Endothelial cell (in vitro differentiated cells): ENCODE measurements at regions not wholly inside any gene's neighbourhood (a gene's known extent, or its start where the extent isn't known, plus 50 kb on each side); places are given as distances from the start of the nearest gene placed in this dataset.

Experiments used
- DNase-seq: peaks from one replicate; pipeline ENCODE4 v3.0.0; 2021; ENCODE audit warnings: low spot score
- H3K27ac Mint-ChIP-seq: one replicate; pipeline ENCODE4 v1.8.0; 2021; ENCODE audit warnings: mixed read lengths, inconsistent platforms; ENCODE audit not compliant: unreplicated experiment
- H3K27me3 Mint-ChIP-seq: one replicate; pipeline ENCODE4 v1.8.0; 2021; ENCODE audit warnings: mild to moderate bottlenecking, moderate library complexity, mixed read lengths, inconsistent platforms; ENCODE audit not compliant: unreplicated experiment
- H3K36me3 Mint-ChIP-seq: one replicate; pipeline ENCODE4 v1.8.0; 2021; ENCODE audit warnings: mild to moderate bottlenecking, low read depth, mixed read lengths, inconsistent platforms; ENCODE audit not compliant: unreplicated experiment
- H3K4me1 Mint-ChIP-seq: one replicate; pipeline ENCODE4 v1.8.0; 2021; ENCODE audit warnings: mild to moderate bottlenecking, mixed read lengths, inconsistent platforms; ENCODE audit not compliant: unreplicated experiment
- H3K4me3 Mint-ChIP-seq: one replicate; pipeline ENCODE4 v1.8.0; 2021; ENCODE audit warnings: mild to moderate bottlenecking, mixed read lengths, inconsistent platforms; ENCODE audit not compliant: unreplicated experiment
- H3K9me3 Mint-ChIP-seq: one replicate; pipeline ENCODE4 v1.8.0; 2021; ENCODE audit warnings: mixed read lengths, inconsistent platforms; ENCODE audit not compliant: unreplicated experiment
- CTCF ChIP-seq: fragments of 200-600 bp; sonication (generic); IDR thresholded peaks from one replicate; pipeline ENCODE4 v1.5.0; 2021; ENCODE audit warnings: antibody characterized with exemption; ENCODE audit not compliant: unreplicated experiment

GRCh38 chr13:29914581-29914980, 64.2 kb upstream of the UBL3 start:
- no peak for DNase-seq
- Mint-ChIP-seq H3K4me1 (peaks cover 6% of the 10 kb centered on the region), H3K36me3 (no peaks in the 10 kb centered on the region), H3K27ac (no peak overlapping the region), H3K9me3 (no peaks in the 10 kb centered on the region), H3K4me3 (no peak overlapping the region), H3K27me3 (peaks cover 2% of the 10 kb centered on the region)
- no peak for TF ChIP-seq CTCF

- no peak overlapping the region for H3K4me3 Mint-ChIP-seq
- DNase-seq: no peak
- H3K27ac Mint-ChIP-seq: no peak overlapping the region
- H3K36me3 Mint-ChIP-seq: no peaks in the 10 kb centered on the region
- H3K4me1 Mint-ChIP-seq: peaks cover 6% of the 10 kb centered on the region
- TF ChIP-seq CTCF: no peak
- H3K27me3 Mint-ChIP-seq: no peaks in the 10 kb centered on the region
- H3K9me3 Mint-ChIP-seq: no peaks in the 10 kb centered on the region
Measured at GRCh38 chr13:29911781-29912418, 61.5 kb upstream of the UBL3 start.

GRCh38 chr13:29909975-29910674, 59.7 kb upstream of the UBL3 start:
- no peaks in the 10 kb centered on the region for H3K36me3 Mint-ChIP-seq
- H3K4me1 Mint-ChIP-seq: peaks cover 6% of the 10 kb centered on the region
- no peaks in the 10 kb centered on the region for H3K9me3 Mint-ChIP-seq
- H3K4me3 Mint-ChIP-seq: no peak overlapping the region
- H3K27me3 Mint-ChIP-seq: no peaks in the 10 kb centered on the region
- DNase-seq: no peak
- H3K27ac Mint-ChIP-seq: no peak overlapping the region
- TF ChIP-seq CTCF: no peak

- H3K4me3 Mint-ChIP-seq: no peak overlapping the region
- no peak overlapping the region for H3K27ac Mint-ChIP-seq
- DNase-seq: no peak
- H3K9me3 Mint-ChIP-seq: no peaks in the 10 kb centered on the region
- peaks cover 6% of the 10 kb centered on the region for H3K4me1 Mint-ChIP-seq
- no peaks in the 10 kb centered on the region for H3K27me3 Mint-ChIP-seq
- no peaks in the 10 kb centered on the region for H3K36me3 Mint-ChIP-seq
- no peak for TF ChIP-seq CTCF
Measured at GRCh38 chr13:29909081-29909730, 58.8 kb upstream of the UBL3 start.
